ENCODE measurements at regions not wholly inside any gene's neighbourhood (a gene's known extent, or its start where the extent isn't known, plus 50 kb on each side); places are given as distances from the start of the nearest gene placed in this dataset.

DNA sequence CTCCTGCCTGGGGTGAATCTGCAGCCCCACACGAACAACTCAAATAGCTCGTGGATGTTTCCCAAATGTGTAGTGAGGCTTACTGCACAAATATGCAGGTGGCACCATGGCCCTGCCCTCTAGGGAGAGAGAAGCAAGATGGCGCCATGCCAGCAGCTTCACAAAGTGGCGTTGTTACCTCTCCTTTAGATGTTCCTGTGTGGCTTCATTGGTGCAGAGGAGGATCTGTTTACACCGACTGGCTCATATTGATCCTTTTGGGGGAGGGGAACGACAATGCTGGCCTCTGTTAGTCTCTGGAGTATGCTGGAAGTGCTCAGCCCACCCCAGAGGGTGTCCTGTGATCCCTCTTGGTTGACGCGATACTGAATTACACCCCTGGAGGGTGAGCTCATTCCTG lies 99.5 kb upstream of the GATA6 start:
- TF ChIP-seq, protein P1, sequence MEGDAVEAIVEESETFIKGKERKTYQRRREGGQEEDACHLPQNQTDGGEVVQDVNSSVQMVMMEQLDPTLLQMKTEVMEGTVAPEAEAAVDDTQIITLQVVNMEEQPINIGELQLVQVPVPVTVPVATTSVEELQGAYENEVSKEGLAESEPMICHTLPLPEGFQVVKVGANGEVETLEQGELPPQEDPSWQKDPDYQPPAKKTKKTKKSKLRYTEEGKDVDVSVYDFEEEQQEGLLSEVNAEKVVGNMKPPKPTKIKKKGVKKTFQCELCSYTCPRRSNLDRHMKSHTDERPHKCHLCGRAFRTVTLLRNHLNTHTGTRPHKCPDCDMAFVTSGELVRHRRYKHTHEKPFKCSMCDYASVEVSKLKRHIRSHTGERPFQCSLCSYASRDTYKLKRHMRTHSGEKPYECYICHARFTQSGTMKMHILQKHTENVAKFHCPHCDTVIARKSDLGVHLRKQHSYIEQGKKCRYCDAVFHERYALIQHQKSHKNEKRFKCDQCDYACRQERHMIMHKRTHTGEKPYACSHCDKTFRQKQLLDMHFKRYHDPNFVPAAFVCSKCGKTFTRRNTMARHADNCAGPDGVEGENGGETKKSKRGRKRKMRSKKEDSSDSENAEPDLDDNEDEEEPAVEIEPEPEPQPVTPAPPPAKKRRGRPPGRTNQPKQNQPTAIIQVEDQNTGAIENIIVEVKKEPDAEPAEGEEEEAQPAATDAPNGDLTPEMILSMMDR (IDR thresholded peaks at IDR 0.05; ENCODE audit: low read depth, low read length): no peak
- no peak overlapping the region for H3K4me3 ChIP-seq (ENCODE audit: low read depth, low read length)

DNA sequence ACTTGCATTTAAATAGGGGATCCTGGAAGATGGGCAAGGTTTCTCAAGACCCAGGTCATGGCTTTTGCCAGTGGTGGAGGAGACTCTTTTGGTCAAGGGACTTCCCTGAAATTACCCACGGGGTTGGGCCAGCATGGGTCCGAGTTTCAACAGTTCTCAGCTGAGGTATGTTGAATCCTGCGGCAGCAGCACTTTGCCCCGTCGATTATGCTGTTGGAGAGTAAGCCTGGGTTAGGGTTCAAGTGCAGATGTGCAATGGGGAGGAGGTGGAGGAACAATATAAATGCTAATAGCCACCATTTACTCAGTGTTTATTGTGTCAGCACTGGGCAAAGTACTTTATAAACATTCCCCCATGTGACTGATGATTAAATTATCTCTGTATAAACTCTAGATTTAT lies 96.0 kb upstream of the GATA6 start:
- TF ChIP-seq, protein P1 (IDR thresholded peaks at IDR 0.05; ENCODE audit: low read depth, low read length): no peak

DNA sequence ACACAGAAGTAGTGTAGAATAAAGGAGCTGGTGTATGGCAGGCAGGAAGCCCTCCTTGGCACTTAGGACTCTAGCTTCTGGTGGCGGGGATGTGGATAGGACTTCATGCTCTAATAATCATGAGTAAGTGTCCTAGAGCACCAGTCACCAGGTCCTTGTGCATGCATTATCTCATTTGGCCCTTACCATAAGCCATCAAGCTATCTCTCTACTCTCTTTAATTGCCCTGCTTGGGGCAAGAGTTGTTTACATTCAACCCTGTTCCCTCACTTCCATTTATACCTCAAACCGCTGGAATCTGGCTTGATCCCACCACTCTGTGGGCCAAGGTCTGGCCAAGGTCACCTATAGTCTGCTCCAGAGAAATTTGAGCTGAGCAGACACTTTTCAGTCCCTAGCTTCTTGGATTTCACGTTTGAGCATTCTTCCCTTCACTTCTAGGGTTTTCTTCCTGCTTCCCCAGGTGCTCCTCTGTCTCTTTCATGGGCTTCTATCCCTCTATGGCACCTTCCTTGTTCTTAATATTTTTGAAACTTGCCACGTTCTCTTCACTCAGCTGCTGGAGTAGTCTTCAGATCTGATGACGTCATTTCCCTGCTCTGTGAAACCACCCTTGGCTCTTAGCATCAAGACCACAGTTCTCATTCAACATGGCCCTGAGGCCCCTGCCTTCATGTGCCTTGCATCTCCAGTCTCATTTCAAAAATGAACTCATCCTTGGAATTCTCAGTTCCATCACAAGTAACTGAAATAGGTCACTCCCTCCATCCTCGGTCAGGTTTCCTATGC lies 94.9 kb upstream of the GATA6 start:
- H3K4me3 ChIP-seq (ENCODE audit: low read depth, low read length): no peak overlapping the region
- TF ChIP-seq, protein P1 (IDR thresholded peaks at IDR 0.05; ENCODE audit: low read depth, low read length): no peak

More for the DNA sequence above, 96.0 kb upstream of the GATA6 start:
- H3K4me3 ChIP-seq (ENCODE audit: low read depth, low read length): no peak overlapping the region

DNA sequence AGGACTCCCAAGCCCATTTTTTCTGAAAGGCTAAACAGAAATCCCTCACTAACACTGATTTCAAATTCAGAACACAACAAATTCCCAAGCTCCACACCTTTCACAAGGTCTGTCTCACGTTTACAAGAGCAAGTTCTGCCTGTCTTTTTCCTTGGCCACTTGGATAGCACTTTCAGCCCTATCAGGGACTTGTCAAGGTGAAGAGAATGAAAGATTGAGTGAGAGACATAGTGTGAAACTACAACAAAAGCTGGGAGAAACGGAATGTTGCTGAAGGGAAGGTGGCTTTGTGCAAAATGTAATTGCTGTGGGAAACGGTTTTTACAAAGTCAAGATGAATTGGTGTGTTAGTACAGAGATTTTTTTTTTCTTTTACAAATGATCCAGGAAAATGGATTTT lies 89.4 kb upstream of the GATA6 start:
- TF ChIP-seq, protein P1 (IDR thresholded peaks at IDR 0.05; ENCODE audit: low read depth, low read length): no peak
- no peak overlapping the region for H3K4me3 ChIP-seq (ENCODE audit: low read depth, low read length)

DNA sequence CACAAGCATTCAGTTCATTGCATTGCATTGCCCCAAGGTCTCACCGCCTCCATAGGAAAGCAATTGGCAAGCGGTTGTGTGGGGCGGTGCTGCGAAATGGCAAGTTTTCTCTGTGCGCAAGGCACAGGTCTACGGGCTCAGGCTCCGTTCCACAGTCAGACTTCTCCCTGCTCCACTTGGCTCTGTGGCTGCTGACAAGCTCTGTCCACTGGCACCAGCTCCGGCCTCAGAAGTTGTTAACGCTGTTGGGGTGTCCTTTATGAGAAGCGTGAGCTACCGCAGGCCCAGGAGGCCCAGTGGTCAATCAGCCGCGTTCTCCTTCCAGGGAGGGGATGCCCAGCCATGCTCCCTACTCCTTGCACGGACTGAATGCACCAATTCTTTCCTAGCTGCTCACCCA lies 87.0 kb upstream of the GATA6 start:
- no peak overlapping the region for H3K4me3 ChIP-seq (ENCODE audit: low read depth, low read length)
- TF ChIP-seq, protein P1 (IDR thresholded peaks at IDR 0.05; ENCODE audit: low read depth, low read length): no peak

DNA sequence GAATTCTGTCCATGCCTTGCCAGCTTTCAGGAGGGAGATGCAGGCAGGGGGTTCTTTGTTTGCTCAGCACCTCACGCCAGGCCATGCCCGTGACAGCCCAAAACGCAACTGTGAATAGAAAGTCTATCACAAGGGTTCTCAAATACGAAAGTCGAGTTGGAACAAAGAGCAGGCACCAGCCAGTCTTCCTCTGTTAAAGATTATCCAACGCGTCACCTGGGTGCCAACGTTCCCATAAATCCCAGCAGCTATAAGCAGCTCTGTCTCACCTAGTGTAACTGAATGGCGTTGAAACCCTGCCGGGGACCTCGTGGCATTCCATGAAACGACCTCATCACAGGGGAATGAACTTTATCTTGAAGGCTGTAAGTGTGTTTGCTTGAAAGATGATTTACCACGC lies 84.8 kb upstream of the GATA6 start:
- no peak overlapping the region for H3K4me3 ChIP-seq (ENCODE audit: low read depth, low read length)
- TF ChIP-seq, protein P1 (IDR thresholded peaks at IDR 0.05; ENCODE audit: low read depth, low read length): no peak

DNA sequence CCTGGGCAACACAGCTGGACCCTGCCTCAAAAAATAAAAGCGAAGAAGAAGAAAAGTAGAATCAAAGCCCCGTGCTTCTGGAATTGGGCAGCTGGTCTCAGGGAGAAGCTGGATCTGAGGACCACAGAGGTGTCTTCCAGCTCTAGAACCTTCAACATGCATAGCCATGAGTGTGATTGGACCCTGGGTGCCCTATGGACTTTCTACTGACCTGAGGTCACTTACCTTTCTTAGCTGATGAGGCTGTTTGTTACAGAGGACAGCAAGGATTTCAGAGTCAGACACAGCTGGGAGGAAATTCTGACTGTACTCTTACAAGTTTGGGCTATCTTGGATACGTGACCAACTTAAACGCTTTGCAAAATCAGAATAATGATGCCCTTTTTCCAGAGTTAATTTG lies 82.4 kb upstream of the GATA6 start:
- TF ChIP-seq, protein P1 (IDR thresholded peaks at IDR 0.05; ENCODE audit: low read depth, low read length): no peak
- H3K4me3 ChIP-seq (ENCODE audit: low read depth, low read length): no peak overlapping the region
